K562 (cell line): ENCODE measurements at regions not wholly inside any gene's neighbourhood (a gene's known extent, or its start where the extent isn't known, plus 50 kb on each side); places are given as distances from the start of the nearest gene placed in this dataset.

Experiments used
- ATAC-seq: fragments of 200-7000 bp; cut with Tn5 transposase; 3 replicates; pipeline ENCODE4 v1.9.1; 2020; ENCODE audit warnings: moderate library complexity
- BruUV-seq: library from RNA; stranded (reverse); fragments of 400-500 nt; replicated peaks from 2 replicates; lab custom pipeline; 2021; lab: Mats Ljungman, UMichigan
- CTCF ChIA-PET: fragments of 300-600 bp; formaldehyde crosslinking; extraction: SDS; loops from one replicate; lab custom pipeline; 2021; ENCODE audit warnings: low intra/inter-chr PET ratio; lab: Yijun Ruan, JAX
- POLR2A ChIA-PET: fragments of 300-600, 350-650 bp; sonication (Branson Sonifier 250); formaldehyde crosslinking; extraction: SDS; loops from one replicate; lab custom pipeline; 2021; ENCODE audit warnings: antibody characterized with exemption, inconsistent platforms; lab: Yijun Ruan, JAX
- DNase-seq, 4 experiments: peaks; one replicate each; pipeline versions ENCODE4 v3.0.0 to v3.0.0-alpha.2; 2011 to 2018; ENCODE audit warnings: low spot score in 3 of 4, mixed read lengths in 3 of 4; ENCODE audit errors: extremely low read depth in 1 of 4
- FAIRE-seq: peaks from 2 replicates; lab custom pipeline; 2011; peaks lifted over from hg19 to GRCh38; lab: Jason Lieb, UNC
- H2AFZ ChIP-seq: 2 replicates; pipeline ENCODE4 v1.6.0; 2011; ENCODE audit warnings: low read depth, low read length, control low read depth, inconsistent platforms
- H3K27ac ChIP-seq: fragments of 200-600 bp; 3 replicates; pipeline ENCODE4 v1.8.0; 2011; ENCODE audit warnings: low read depth, mild to moderate bottlenecking, control low read depth, inconsistent platforms, low read length, moderate library complexity, mixed read lengths; ENCODE audit errors: extremely low read depth
- H3K27me3 ChIP-seq, 2 experiments: fragments of 300-600 bp in 1 of 2; 2 replicates in 1 of 2; 3 replicates in 1 of 2; pipeline versions ENCODE4 v1.6.0 to v1.8.0; 2011; ENCODE audit warnings: inconsistent platforms in 2 of 2, low read length in 2 of 2, mild to moderate bottlenecking in 1 of 2, mixed read lengths in 1 of 2, moderate library complexity in 1 of 2; ENCODE audit not compliant: control insufficient read depth in 2 of 2, insufficient read depth in 2 of 2
- H3K36me3 ChIP-seq: fragments of 300-600 bp; 3 replicates; pipeline ENCODE4 v1.8.0; 2011; ENCODE audit warnings: mild to moderate bottlenecking, low read length, inconsistent platforms; ENCODE audit not compliant: control insufficient read depth, insufficient read depth
- H3K4me1 ChIP-seq, 2 experiments: fragments of 200-600 bp in 1 of 2; replicated peaks in 1 of 2; 2 replicates in 1 of 2; 3 replicates in 1 of 2; pipeline versions ENCODE4 v1.5.1 to v1.8.0; 2011; ENCODE audit warnings: inconsistent platforms in 2 of 2, low read length in 2 of 2, mild to moderate bottlenecking in 1 of 2, mixed read lengths in 1 of 2, moderate library complexity in 1 of 2; ENCODE audit not compliant: control insufficient read depth in 2 of 2, insufficient read depth in 2 of 2
- H3K4me2 ChIP-seq: 2 replicates; pipeline ENCODE4 v1.6.1; 2011; ENCODE audit warnings: low read length, control low read depth, inconsistent platforms, mixed read lengths; ENCODE audit not compliant: insufficient read depth
- H3K4me3 ChIP-seq: fragments of 200-600 bp; sonication (generic), shearing (Covaris generic); 2 replicates; pipeline ENCODE4 v1.5.1; 2016; ENCODE audit warnings: control low read depth, inconsistent platforms
- H3K79me2 ChIP-seq: fragments of 200-600 bp; 3 replicates; pipeline ENCODE4 v1.8.0; 2011; ENCODE audit warnings: low read length, inconsistent platforms; ENCODE audit not compliant: control insufficient read depth, insufficient read depth
- H3K9ac ChIP-seq, 2 experiments: 2 replicates each; pipeline versions ENCODE4 v1.6.0 to v1.6.1; 2011; ENCODE audit warnings: low read depth in 2 of 2, low read length in 2 of 2, control low read depth in 1 of 2, inconsistent platforms in 1 of 2, mild to moderate bottlenecking in 1 of 2, mixed read lengths in 1 of 2; ENCODE audit not compliant: insufficient read depth in 1 of 2
- H3K9me1 ChIP-seq: one replicate; pipeline ENCODE4 v1.6.0; 2011; ENCODE audit warnings: inconsistent platforms, mild to moderate bottlenecking, low read length, moderate library complexity; ENCODE audit not compliant: control insufficient read depth, insufficient read depth
- H3K9me3 ChIP-seq: replicated peaks from 2 replicates; pipeline ENCODE4 v1.5.1; 2011; ENCODE audit warnings: low read depth, low read length, inconsistent platforms; ENCODE audit not compliant: control insufficient read depth, insufficient read depth
- H4K20me1 ChIP-seq: replicated peaks from 2 replicates; pipeline ENCODE4 v1.6.1; 2011; ENCODE audit warnings: low read length, inconsistent platforms, mixed read lengths; ENCODE audit not compliant: control insufficient read depth, insufficient read depth
- NFIX ChIP-seq: fragments of 250-450 bp; sonication (Bioruptor Pico); IDR thresholded peaks from 2 replicates; pipeline ENCODE4 v1.4.0; 2020; ENCODE audit warnings: low read depth, mild to moderate bottlenecking, moderate library complexity
- SNRNP70 ChIP-seq: fragments of 200-400 bp; formaldehyde crosslinking; optimal IDR thresholded peaks from 2 replicates; pipeline ENCODE3; 2017; ENCODE audit warnings: low read depth, low read length
- ZNF586 ChIP-seq: fragments of 450-650 bp; formaldehyde crosslinking; conservative IDR thresholded peaks from 2 replicates; pipeline ENCODE4 v1.4.0; 2020; ENCODE audit warnings: mild to moderate bottlenecking, moderate library complexity
- WGBS: fragments of 100-300 bp; shearing (Covaris generic); methylation state at CpG from one replicate; pipeline ENCODE4 v1.1.6; 2016; ENCODE audit warnings: low coverage, mixed read lengths; ENCODE audit not compliant: insufficient coverage; ENCODE audit errors: missing lambda C conversion rate; 5-methylcytosine and 5-hydroxymethylcytosine counted together
- in situ Hi-C: fragments of 300-500 bp; cut with MboI; formaldehyde crosslinking; loops from 4 replicates; pipeline ENCODE4 v1.15.0; 2018; ENCODE audit warnings: inconsistent platforms, mixed read lengths
- intact Hi-C: fragments of 100-400 bp; cut with micrococcal nuclease; formaldehyde crosslinking; loops from 2 replicates; pipeline ENCODE4 v1.14.2; 2022
- TF ChIP-seq, protein P1 (sequence below), 2 experiments: fragments of 450-650 bp; conservative IDR thresholded peaks; 2 replicates each; pipeline ENCODE4 v1.6.1; 2017; ENCODE audit warnings: mild to moderate bottlenecking in 2 of 2, moderate library complexity in 2 of 2
- TF ChIP-seq, protein P2 (sequence below): sonication (generic); formaldehyde crosslinking; IDR thresholded peaks from 2 replicates; pipeline ENCODE4 v1.8.0; 2022; ENCODE audit warnings: missing genetic modification reagents, mild to moderate bottlenecking, moderate library complexity, borderline replicate concordance

DNA sequence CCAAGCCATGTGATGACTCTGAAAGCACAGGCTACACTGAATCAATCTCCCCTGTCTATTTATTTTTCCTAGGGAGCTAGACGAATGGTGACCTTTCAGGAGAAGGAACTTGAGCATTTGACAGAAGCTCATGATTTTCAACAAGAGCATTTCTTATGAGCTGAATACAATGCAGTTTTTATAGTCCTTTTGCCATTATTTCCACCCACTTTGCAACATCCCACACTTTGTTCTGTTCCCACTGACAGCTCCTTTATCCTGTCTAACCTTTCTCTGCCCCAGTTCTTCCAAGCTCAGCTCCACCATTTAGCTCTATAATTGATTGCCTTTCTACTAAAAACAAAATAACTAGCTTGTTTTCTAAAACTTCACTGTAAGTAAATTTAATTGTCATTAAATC, 91.9 kb upstream of the PRSS1 start:
- WGBS, result 0% methylated on average over 1 of the region's 1 CpG
- no peak overlapping the region for H3K4me2 ChIP-seq
- intact Hi-C loops, result no loop called here

More for the DNA sequence above, 91.9 kb upstream of the PRSS1 start:
- ChIA-PET CTCF (no interaction called here), POLR2A (no interaction called here)
- DNase-seq (no peak), ATAC-seq (no peak), FAIRE-seq (no peak)
- Histone ChIP-seq H3K36me3 (no peaks in the 10 kb centered on the region), H3K9me3 (no peaks in the 10 kb centered on the region; the same call in 1 of the 2 replicates), H3K4me3 (no peak overlapping the region), H2AFZ (no peak overlapping the region), H3K27me3 (no peaks in the 10 kb centered on the region; a peak in 2 of 5 replicates), H4K20me1 (no peaks in the 10 kb centered on the region), H3K79me2 (no peaks in the 10 kb centered on the region), H3K9ac (no peak overlapping the region), H3K9me1 (no peaks in the 10 kb centered on the region), H3K27ac (no peak overlapping the region), H3K4me1 (no peaks in the 10 kb centered on the region)
- TF ChIP-seq SNRNP70, result no peak
- TF ChIP-seq, protein P1, sequence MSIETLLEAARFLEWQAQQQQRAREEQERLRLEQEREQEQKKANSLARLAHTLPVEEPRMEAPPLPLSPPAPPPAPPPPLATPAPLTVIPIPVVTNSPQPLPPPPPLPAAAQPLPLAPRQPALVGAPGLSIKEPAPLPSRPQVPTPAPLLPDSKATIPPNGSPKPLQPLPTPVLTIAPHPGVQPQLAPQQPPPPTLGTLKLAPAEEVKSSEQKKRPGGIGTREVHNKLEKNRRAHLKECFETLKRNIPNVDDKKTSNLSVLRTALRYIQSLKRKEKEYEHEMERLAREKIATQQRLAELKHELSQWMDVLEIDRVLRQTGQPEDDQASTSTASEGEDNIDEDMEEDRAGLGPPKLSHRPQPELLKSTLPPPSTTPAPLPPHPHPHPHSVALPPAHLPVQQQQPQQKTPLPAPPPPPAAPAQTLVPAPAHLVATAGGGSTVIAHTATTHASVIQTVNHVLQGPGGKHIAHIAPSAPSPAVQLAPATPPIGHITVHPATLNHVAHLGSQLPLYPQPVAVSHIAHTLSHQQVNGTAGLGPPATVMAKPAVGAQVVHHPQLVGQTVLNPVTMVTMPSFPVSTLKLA (conservative IDR thresholded peaks at IDR 0.05), result no peak
- TF ChIP-seq NFIX (CRISPR knock-in tag), result no peak
- TF ChIP-seq ZNF586 (CRISPR knock-in tag), result no peak
- TF ChIP-seq, protein P2, sequence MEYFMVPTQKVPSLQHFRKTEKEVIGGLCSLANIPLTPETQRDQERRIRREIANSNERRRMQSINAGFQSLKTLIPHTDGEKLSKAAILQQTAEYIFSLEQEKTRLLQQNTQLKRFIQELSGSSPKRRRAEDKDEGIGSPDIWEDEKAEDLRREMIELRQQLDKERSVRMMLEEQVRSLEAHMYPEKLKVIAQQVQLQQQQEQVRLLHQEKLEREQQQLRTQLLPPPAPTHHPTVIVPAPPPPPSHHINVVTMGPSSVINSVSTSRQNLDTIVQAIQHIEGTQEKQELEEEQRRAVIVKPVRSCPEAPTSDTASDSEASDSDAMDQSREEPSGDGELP (CRISPR knock-in tag), result no peak
- BruUV-seq, result no TSS peak
- in situ Hi-C loops, result no loop called here
